ENCODE measurements at regions not wholly inside any gene's neighbourhood (a gene's known extent, or its start where the extent isn't known, plus 50 kb on each side); places are given as distances from the start of the nearest gene placed in this dataset.
A peak's percentile ranks its signal among the peaks of the same experiment; 100 is the strongest.

GRCh38 chr9:115425601-115426000, 307.6 kb upstream of the TNC start (continued):
- TF ChIP-seq, protein P1, sequence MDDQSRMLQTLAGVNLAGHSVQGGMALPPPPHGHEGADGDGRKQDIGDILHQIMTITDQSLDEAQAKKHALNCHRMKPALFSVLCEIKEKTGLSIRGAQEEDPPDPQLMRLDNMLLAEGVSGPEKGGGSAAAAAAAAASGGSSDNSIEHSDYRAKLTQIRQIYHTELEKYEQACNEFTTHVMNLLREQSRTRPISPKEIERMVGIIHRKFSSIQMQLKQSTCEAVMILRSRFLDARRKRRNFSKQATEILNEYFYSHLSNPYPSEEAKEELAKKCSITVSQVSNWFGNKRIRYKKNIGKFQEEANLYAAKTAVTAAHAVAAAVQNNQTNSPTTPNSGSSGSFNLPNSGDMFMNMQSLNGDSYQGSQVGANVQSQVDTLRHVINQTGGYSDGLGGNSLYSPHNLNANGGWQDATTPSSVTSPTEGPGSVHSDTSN (IDR thresholded peaks at IDR 0.05), result no peak
- TF ChIP-seq, protein P2, sequence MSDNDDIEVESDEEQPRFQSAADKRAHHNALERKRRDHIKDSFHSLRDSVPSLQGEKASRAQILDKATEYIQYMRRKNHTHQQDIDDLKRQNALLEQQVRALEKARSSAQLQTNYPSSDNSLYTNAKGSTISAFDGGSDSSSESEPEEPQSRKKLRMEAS (IDR thresholded peaks at IDR 0.05; ENCODE audit: low read depth), result no peak

GRCh38 chr9:115437418-115437817, 319.5 kb upstream of the TNC start:
- Histone ChIP-seq H3K27ac (ENCODE audit: low read depth in 2 of 2, low read length in 1 of 2) (peak overlapping the region in 1 of 2 experiments; percentile 70; a peak in 1 of 4 replicates), H2AFZ (ENCODE audit: low read depth) (no peak overlapping the region), H3K9ac (no peak overlapping the region), H3K36me3 (replicated peaks in 1 of 2; ENCODE audit: control insufficient read depth in 1 of 2, insufficient read depth in 2 of 2, low read length in 1 of 2) (no peaks in the 10 kb centered on the region), H3K79me2 (ENCODE audit: insufficient read depth) (no peaks in the 10 kb centered on the region), H3K9me3 (no peaks in the 10 kb centered on the region), H3K27me3 (ENCODE audit: insufficient read depth) (no peaks in the 10 kb centered on the region), H4K20me1 (ENCODE audit: insufficient read depth) (no peaks in the 10 kb centered on the region), H3F3A (replicated peaks; ENCODE audit: insufficient read depth) (no peaks in the 10 kb centered on the region), H3K4me2 (no peak overlapping the region), H3K4me3 (ENCODE audit: low read depth in 2 of 2, low read length in 1 of 2) (no peak overlapping the region), H3K9me2 (no peaks in the 10 kb centered on the region), H3K4me1 (ENCODE audit: control insufficient read depth in 1 of 2, insufficient read depth in 2 of 2, low read depth in 1 of 2, low read length in 1 of 2) (peaks cover 0 to 2% of the 10 kb centered on the region in 2 experiments; a peak in 1 of 4 replicates)
- POLR2A ChIA-PET, result no interaction called here
- CTCF ChIA-PET, result no interaction called here
- DNase-seq, result peak; percentile 34
- 58% methylated on average over 2 of the region's 2 CpGs for WGBS (ENCODE audit: low lambda C conversion rate)
- TF ChIP-seq MEF2A (IDR thresholded peaks at IDR 0.05; ENCODE audit: borderline replicate concordance, low read depth), result no peak
- peak in 1 of 2 experiments; percentile 79; a peak in 2 of 4 replicates for TF ChIP-seq EP300 (IDR thresholded peaks at IDR 0.05; ENCODE audit: borderline replicate concordance in 1 of 2, low read depth in 1 of 2, low read length in 1 of 2)
- peak; percentile 60; the same call in 1 of the 2 replicates for TF ChIP-seq GATA2 (CRISPR knock-in tag; IDR thresholded peaks at IDR 0.05)

DNA sequence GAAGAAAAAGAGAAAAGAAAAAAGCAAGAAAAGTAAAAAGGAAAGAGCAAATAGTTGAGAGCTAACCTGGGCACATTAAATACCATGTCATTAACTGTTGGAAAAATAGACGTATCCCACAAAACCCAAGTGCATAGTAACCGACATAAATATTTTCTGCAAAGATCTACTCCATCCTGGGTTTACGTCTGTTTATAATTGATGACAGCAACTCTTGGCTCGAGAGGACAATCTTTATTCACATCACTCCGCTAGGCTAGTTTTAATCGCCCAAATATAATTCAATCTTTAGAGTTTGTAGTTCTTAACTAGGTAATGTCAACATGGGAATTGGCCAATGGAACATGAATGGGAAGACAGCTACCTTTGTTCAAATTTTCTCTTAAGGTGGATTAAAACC, 321.7 kb upstream of the TNC start:
- no peaks in the 10 kb centered on the region for H3K36me3 ChIP-seq (replicated peaks in 1 of 2; ENCODE audit: control insufficient read depth in 1 of 2, insufficient read depth in 2 of 2, low read length in 1 of 2)
- H3K4me2 ChIP-seq, result no peak overlapping the region
- H3F3A ChIP-seq (replicated peaks; ENCODE audit: insufficient read depth), result no peaks in the 10 kb centered on the region
- no peak for DNase-seq
- no peak overlapping the region for H3K27ac ChIP-seq (ENCODE audit: low read depth in 2 of 2, low read length in 1 of 2)
- no peak overlapping the region for H3K9ac ChIP-seq
- no peaks in the 10 kb centered on the region for H3K79me2 ChIP-seq (ENCODE audit: insufficient read depth)
- no peaks in the 10 kb centered on the region for H3K9me2 ChIP-seq
- no peaks in the 10 kb centered on the region for H3K9me3 ChIP-seq
- no peaks in the 10 kb centered on the region for H3K27me3 ChIP-seq (ENCODE audit: insufficient read depth)
- TF ChIP-seq NFIC (IDR thresholded peaks at IDR 0.05; ENCODE audit: borderline replicate concordance), result no peak
- TF ChIP-seq RXRA (IDR thresholded peaks at IDR 0.05; ENCODE audit: borderline replicate concordance, low read depth), result no peak
- TF ChIP-seq POLR2AphosphoS5 (IDR thresholded peaks at IDR 0.05; ENCODE audit: low read depth, low read length), result no peak
- no peak for TF ChIP-seq TAF1 (IDR thresholded peaks at IDR 0.05; ENCODE audit: borderline replicate concordance, low read depth, low read length)
- TF ChIP-seq ZBTB33 (IDR thresholded peaks at IDR 0.05; ENCODE audit: borderline replicate concordance, low read depth), result no peak
- no peak for TF ChIP-seq CHD2 (IDR thresholded peaks at IDR 0.05; ENCODE audit: low read length, partially characterized antibody)
- TF ChIP-seq GATA2 (CRISPR knock-in tag; IDR thresholded peaks at IDR 0.05), result no peak
- TF ChIP-seq RFX5 (IDR thresholded peaks at IDR 0.05; ENCODE audit: low read length), result no peak
- no peak for TF ChIP-seq SIN3A (IDR thresholded peaks at IDR 0.05; ENCODE audit: borderline replicate concordance, low read depth, low read length)
- TF ChIP-seq TEAD4 (IDR thresholded peaks at IDR 0.05; ENCODE audit: borderline replicate concordance, insufficient read depth), result no peak
- no peak for TF ChIP-seq YY1 (IDR thresholded peaks at IDR 0.05; ENCODE audit: low read depth)
- TF ChIP-seq FOXM1 (IDR thresholded peaks at IDR 0.05; ENCODE audit: low read depth), result no peak
- no peak for TF ChIP-seq RCOR1 (IDR thresholded peaks at IDR 0.05; ENCODE audit: low read length)
- no peak for TF ChIP-seq NRF1 (IDR thresholded peaks at IDR 0.05; ENCODE audit: low read depth, low read length)
- H3K4me3 ChIP-seq (ENCODE audit: low read depth in 2 of 2, low read length in 1 of 2), result no peak overlapping the region
- no peaks in the 10 kb centered on the region for H4K20me1 ChIP-seq (ENCODE audit: insufficient read depth)
- H2AFZ ChIP-seq (ENCODE audit: low read depth), result no peak overlapping the region
- ChIA-PET POLR2A (no interaction called here), CTCF (interaction anchor here (1.0 kb wide), 1 partner anchor 41 kb away, joined by 3 read pairs; no protein-coding TSS in a partner anchor)
- WGBS (ENCODE audit: low lambda C conversion rate), result 73% methylated on average over 6 of the region's 6 CpGs
- peaks cover 0 to 2% of the 10 kb centered on the region in 2 experiments; a peak in 1 of 4 replicates for H3K4me1 ChIP-seq (ENCODE audit: control insufficient read depth in 1 of 2, insufficient read depth in 2 of 2, low read depth in 1 of 2, low read length in 1 of 2)

All from SK-N-SH (cell line).